Lung (tissue), 11 donors: ENCODE measurements at regions not wholly inside any gene's neighbourhood (a gene's known extent, or its start where the extent isn't known, plus 50 kb on each side); places are given as distances from the start of the nearest gene placed in this dataset.

Experiments used
- ATAC-seq: fragments of 200-7000 bp; cut with Tn5 transposase; one replicate; pipeline ENCODE4 v1.9.1; 2020; ENCODE audit warnings: moderate number of reproducible peaks; ENCODE audit not compliant: insufficient read depth, low FRiP score
- DNase-seq, 3 donors: peaks; one replicate each; pipeline ENCODE4 v3.0.0-alpha.2; 2013 to 2017
- H3K27ac ChIP-seq, 2 donors: one replicate each; pipeline ENCODE4 v1.5.1; 2013; ENCODE audit warnings: mild to moderate bottlenecking in 2 of 2, moderate library complexity in 2 of 2, control low read depth in 1 of 2, inconsistent platforms in 1 of 2, low read depth in 1 of 2, low read length in 1 of 2
- H3K27me3 ChIP-seq, 3 donors: one replicate each; pipeline ENCODE4 v1.5.1; 2013; ENCODE audit warnings: low read length in 2 of 3; ENCODE audit not compliant: control insufficient read depth in 3 of 3, insufficient read depth in 3 of 3
- H3K36me3 ChIP-seq, 4 donors: one replicate each; pipeline ENCODE4 v1.5.1; 2013; ENCODE audit warnings: low read length in 4 of 4, mild to moderate bottlenecking in 1 of 4, moderate library complexity in 1 of 4; ENCODE audit not compliant: control insufficient read depth in 4 of 4, insufficient read depth in 4 of 4
- H3K4me1 ChIP-seq, 5 donors: one replicate each; pipeline ENCODE4 v1.5.1; 2013; ENCODE audit warnings: low read length in 5 of 5, mild to moderate bottlenecking in 2 of 5, moderate library complexity in 1 of 5; ENCODE audit not compliant: control insufficient read depth in 5 of 5, insufficient read depth in 5 of 5
- H3K4me3 ChIP-seq: one replicate; pipeline ENCODE4 v1.5.1; 2013; ENCODE audit warnings: mild to moderate bottlenecking, control low read depth, moderate library complexity
- H3K9ac ChIP-seq, 2 donors: one replicate each; pipeline ENCODE4 v1.5.1; 2013; ENCODE audit warnings: low read length in 2 of 2, control low read depth in 1 of 2; ENCODE audit not compliant: insufficient read depth in 1 of 2
- H3K9me3 ChIP-seq, 4 donors: one replicate each; pipeline ENCODE4 v1.5.1; 2013; ENCODE audit warnings: low read length in 3 of 4, mild to moderate bottlenecking in 1 of 4, moderate library complexity in 1 of 4; ENCODE audit not compliant: control insufficient read depth in 4 of 4, insufficient read depth in 3 of 4
- WGBS, 2 donors: extraction: QIAGEN DNeasy Blood & Tissue Kit; methylation state at CpG; one replicate each; pipeline ENCODE4 v1.1.7; 2013; 5-methylcytosine and 5-hydroxymethylcytosine counted together
- TF ChIP-seq, protein P1 (sequence below): IDR thresholded peaks from 2 replicates; pipeline ENCODE4 v1.5.1; 2012; ENCODE audit warnings: mild to moderate bottlenecking; ENCODE audit errors: control extremely low read depth, extremely low read depth
- donor health status: control.
- donor health status: control.
- donor health status: Bipolar disorder and iron deficiency.
- donor health status: healthy.
- donor health status: DM: yes; HTN: yes; CAD: no.

DNA sequence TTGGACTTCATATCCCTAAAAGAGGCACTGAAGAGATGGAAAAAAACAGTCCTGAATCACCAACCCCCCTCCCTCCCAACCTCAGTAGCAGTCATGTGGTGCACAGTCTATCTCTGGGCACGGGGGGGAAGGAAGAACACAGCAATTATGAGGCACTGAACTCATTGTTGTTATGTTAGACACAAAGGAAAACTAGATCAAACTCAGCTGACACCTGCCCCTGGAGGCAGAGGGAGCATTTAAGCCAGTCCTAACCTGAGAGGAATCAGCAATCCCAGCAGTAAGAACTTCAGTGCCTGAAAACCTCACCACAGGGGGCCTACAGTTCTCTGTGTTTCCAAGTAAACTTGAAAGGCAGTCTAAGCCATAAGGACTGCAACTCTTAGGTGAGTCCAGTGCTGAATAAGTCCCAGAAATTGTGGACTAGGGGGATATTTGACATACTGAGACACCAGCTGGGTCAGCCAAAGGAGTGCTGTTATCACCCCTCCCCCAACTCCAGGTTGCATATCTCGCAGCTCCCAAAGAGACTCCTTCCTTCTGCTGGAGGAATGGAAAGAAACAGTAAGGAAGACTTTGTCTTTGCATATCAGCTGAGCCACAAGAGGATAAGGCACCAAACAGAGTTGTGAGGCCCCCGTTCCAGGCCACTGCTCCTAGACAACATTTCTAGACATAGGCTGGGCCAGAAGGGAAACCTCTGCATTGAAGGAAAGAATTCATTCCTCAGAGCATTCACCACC lies 72.5 kb downstream of the GLYATL1 start:
- no peak overlapping the region for H3K9ac ChIP-seq
- ATAC-seq = no peak
- H3K27me3 ChIP-seq = no peaks in the 10 kb centered on the region
- no peaks in the 10 kb centered on the region for H3K4me1 ChIP-seq
- H3K4me3 ChIP-seq = no peak overlapping the region
- H3K9me3 ChIP-seq = no peaks in the 10 kb centered on the region
- WGBS, 2 donors = 58 to 60% methylated on average over 3 of the region's 3 CpGs
- TF ChIP-seq, protein P1, sequence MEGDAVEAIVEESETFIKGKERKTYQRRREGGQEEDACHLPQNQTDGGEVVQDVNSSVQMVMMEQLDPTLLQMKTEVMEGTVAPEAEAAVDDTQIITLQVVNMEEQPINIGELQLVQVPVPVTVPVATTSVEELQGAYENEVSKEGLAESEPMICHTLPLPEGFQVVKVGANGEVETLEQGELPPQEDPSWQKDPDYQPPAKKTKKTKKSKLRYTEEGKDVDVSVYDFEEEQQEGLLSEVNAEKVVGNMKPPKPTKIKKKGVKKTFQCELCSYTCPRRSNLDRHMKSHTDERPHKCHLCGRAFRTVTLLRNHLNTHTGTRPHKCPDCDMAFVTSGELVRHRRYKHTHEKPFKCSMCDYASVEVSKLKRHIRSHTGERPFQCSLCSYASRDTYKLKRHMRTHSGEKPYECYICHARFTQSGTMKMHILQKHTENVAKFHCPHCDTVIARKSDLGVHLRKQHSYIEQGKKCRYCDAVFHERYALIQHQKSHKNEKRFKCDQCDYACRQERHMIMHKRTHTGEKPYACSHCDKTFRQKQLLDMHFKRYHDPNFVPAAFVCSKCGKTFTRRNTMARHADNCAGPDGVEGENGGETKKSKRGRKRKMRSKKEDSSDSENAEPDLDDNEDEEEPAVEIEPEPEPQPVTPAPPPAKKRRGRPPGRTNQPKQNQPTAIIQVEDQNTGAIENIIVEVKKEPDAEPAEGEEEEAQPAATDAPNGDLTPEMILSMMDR = no peak
- DNase-seq = no peak
- H3K36me3 ChIP-seq = no peaks in the 10 kb centered on the region
- H3K27ac ChIP-seq = no peak overlapping the region

DNA sequence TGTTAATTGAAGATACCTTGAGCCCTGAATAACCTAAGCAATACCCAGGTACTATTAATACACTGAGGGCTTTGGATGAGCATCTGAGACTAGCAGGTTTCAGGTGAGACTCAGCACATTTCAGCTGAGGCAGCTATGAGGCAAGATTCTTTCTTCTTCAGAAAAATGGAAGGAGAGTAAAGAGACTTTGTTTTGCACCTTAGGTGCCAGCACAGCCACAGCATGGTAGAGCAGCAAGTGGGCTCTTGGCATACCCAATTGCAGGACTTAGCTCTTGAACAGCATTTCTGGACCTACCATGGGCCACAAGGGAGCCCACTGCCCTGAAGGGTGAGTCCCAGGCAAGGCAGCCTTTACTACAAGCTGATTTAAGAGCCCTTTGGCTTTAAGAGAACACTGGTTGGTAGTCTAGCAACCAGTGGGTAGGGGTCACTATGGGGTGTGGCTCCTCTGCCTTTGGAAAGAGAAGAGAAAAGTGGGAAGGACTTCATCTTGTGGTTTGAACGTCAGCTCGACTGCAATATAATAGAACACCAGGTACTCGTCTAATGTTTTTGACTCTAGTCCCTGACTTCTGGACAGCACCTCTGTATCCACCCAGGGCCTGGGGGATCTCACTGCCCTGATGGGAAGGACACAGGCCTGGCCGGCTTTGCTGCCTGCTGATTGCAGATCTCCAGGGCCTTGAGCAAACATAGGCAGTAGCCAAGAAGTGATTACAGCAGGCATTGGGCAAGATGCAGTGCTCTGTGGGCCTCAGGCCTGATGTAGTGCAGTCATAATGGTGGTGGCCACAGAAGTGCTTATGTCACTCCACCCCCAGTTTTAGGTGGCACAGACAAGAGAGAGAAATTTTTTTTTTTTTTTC lies 73.3 kb downstream of the GLYATL1 start:
- H3K27ac ChIP-seq = no peak overlapping the region
- DNase-seq (no peak), ATAC-seq (no peak)
- H3K4me1 ChIP-seq = no peaks in the 10 kb centered on the region
- no peaks in the 10 kb centered on the region for H3K27me3 ChIP-seq
- 61 to 65% methylated on average over 4 of the region's 4 CpGs for WGBS, 2 donors
- H3K36me3 ChIP-seq = no peaks in the 10 kb centered on the region
- H3K9me3 ChIP-seq = no peaks in the 10 kb centered on the region
- H3K4me3 ChIP-seq = no peak overlapping the region
- H3K9ac ChIP-seq = no peak overlapping the region
- TF ChIP-seq, protein P1 = no peak

DNA sequence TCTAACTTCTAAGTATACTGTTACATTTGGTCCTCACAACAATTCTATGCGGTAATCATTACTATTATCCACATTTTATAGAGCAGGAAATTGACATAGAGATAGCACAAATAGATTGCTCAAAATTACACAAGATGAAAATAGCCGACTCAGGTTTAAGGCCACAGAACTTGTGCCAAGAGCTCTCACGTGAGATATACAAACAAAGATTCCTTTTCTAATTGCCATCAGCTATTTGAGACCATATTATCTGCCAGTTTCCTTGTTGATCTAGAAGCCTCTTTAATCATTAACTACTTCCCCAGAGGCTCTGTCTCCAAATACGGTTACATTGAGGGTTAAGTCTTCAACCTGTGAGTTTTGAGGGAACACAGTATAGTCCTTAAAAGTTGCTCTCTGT lies 61.0 kb upstream of the GLYATL1B start:
- Histone ChIP-seq H3K4me3 (no peak overlapping the region), H3K9ac (no peak overlapping the region), H3K9me3 (no peaks in the 10 kb centered on the region), H3K36me3 (no peaks in the 10 kb centered on the region), H3K4me1 (peaks cover 0 to 2% (median 0%) of the 10 kb centered on the region in 5 donors), H3K27me3 (no peaks in the 10 kb centered on the region), H3K27ac (no peak overlapping the region)
- WGBS, 2 donors = 48 to 65% methylated on average over 4 of the region's 4 CpGs
- TF ChIP-seq, protein P1 = no peak
- ATAC-seq (no peak), DNase-seq (no peak)
